Parathyroid adenoma (tissue), 2 donors: ENCODE measurements at regions not wholly inside any gene's neighbourhood (a gene's known extent, or its start where the extent isn't known, plus 50 kb on each side); places are given as distances from the start of the nearest gene placed in this dataset.

Source experiments
- H2AFZ ChIP-seq: fragments of 300-600 bp; sonication (generic); one replicate; pipeline ENCODE4 v1.7.0; 2017; ENCODE audit warnings: antibody characterized with exemption, mild to moderate bottlenecking
- H3K27ac ChIP-seq: fragments of 300-600 bp; sonication (generic); one replicate; pipeline ENCODE4 v1.7.0; 2017
- H3K27me3 ChIP-seq: fragments of 300-600 bp; sonication (generic); one replicate; pipeline ENCODE4 v1.7.0; 2017; ENCODE audit warnings: low read length; ENCODE audit not compliant: control insufficient read depth, insufficient read depth
- H3K36me3 ChIP-seq: fragments of 300-600 bp; sonication (generic); one replicate; pipeline ENCODE4 v1.7.0; 2017; ENCODE audit warnings: low read length; ENCODE audit not compliant: control insufficient read depth, insufficient read depth
- H3K4me1 ChIP-seq: fragments of 300-600 bp; sonication (generic); one replicate; pipeline ENCODE4 v1.7.0; 2017; ENCODE audit warnings: control low read depth
- H3K4me2 ChIP-seq: fragments of 300-600 bp; sonication (generic); one replicate; pipeline ENCODE4 v1.7.0; 2017; ENCODE audit warnings: low read length
- H3K4me3 ChIP-seq: fragments of 300-600 bp; sonication (generic); one replicate; pipeline ENCODE4 v1.7.0; 2017; ENCODE audit warnings: low read depth, low read length
- H3K79me2 ChIP-seq: fragments of 300-600 bp; sonication (generic); one replicate; pipeline ENCODE4 v1.7.0; 2017; ENCODE audit warnings: control low read depth
- H3K9ac ChIP-seq: fragments of 300-600 bp; sonication (generic); one replicate; pipeline ENCODE4 v1.7.0; 2017; ENCODE audit warnings: mild to moderate bottlenecking
- H3K9me3 ChIP-seq: fragments of 300-600 bp; sonication (generic); one replicate; pipeline ENCODE4 v1.7.0; 2017; ENCODE audit warnings: low read length; ENCODE audit not compliant: control insufficient read depth
- TF ChIP-seq, protein P1 (sequence below): fragments of 300-600 bp; sonication (generic); IDR thresholded peaks from one replicate; pipeline ENCODE4 v1.7.0; 2017; ENCODE audit warnings: antibody characterized with exemption, mild to moderate bottlenecking
- donor health status: primary hyperparathyroidism.

DNA sequence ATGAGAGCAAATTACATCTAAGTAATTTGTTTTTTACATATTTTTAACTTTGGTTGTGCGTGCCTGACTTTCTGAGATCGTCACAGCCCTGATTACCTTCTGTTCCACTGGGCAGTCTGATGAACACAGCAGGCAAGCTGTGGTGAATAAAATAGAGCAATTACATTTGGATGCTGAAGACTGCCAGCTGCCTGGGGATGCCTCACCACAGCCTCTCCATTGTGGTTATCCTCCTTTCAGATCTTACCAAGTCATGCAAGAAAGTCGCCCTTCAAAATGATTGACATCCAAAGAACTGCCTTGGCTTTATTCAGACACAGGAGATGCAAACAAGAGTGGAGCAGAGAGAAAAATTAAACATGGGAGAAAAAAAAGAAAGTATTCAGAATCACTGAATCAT, 456.6 kb upstream of the TMPO start:
- Histone ChIP-seq H2AFZ (no peak overlapping the region), H3K36me3 (no peaks in the 10 kb centered on the region), H3K9me3 (no peaks in the 10 kb centered on the region), H3K4me2 (no peak overlapping the region), H3K4me1 (peaks cover 2% of the 10 kb centered on the region), H3K9ac (no peak overlapping the region), H3K4me3 (no peak overlapping the region), H3K79me2 (no peaks in the 10 kb centered on the region), H3K27ac (no peak overlapping the region), H3K27me3 (no peaks in the 10 kb centered on the region)
- TF ChIP-seq, protein P1, sequence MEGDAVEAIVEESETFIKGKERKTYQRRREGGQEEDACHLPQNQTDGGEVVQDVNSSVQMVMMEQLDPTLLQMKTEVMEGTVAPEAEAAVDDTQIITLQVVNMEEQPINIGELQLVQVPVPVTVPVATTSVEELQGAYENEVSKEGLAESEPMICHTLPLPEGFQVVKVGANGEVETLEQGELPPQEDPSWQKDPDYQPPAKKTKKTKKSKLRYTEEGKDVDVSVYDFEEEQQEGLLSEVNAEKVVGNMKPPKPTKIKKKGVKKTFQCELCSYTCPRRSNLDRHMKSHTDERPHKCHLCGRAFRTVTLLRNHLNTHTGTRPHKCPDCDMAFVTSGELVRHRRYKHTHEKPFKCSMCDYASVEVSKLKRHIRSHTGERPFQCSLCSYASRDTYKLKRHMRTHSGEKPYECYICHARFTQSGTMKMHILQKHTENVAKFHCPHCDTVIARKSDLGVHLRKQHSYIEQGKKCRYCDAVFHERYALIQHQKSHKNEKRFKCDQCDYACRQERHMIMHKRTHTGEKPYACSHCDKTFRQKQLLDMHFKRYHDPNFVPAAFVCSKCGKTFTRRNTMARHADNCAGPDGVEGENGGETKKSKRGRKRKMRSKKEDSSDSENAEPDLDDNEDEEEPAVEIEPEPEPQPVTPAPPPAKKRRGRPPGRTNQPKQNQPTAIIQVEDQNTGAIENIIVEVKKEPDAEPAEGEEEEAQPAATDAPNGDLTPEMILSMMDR = no peak

DNA sequence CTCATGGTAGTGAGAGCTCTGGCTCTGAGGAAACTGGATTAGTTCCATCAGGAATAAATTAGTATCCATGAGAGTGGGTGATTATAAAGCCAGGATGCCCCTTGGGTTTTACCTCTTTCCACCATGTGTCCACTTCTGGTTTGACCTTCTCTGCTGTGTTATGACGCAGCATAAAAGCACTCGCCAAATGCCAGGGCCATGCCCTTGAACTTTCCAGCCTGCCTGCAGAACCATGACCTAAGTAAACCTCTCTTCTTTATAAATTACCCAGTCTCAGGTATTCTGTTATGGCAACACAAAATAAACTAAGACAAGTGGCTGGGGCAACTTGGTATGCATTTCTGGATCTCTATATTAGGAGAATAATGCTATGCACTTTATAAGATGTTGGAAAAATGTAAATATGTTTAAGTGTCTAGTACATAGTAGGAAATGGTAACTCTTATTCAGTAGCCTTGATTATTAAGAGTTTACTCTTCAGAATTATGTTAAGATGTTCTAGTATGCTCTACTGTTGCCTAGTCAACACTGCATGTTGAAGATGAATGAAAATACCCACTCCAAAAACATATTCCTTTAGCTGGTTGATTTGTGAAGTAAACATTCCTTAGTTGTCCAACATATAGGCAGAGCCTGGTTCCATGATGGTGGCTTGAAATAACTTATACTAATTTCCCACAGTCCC, 455.6 kb upstream of the TMPO start:
- peaks cover 7% of the 10 kb centered on the region for H3K4me1 ChIP-seq
- no peak overlapping the region for H3K27ac ChIP-seq

DNA sequence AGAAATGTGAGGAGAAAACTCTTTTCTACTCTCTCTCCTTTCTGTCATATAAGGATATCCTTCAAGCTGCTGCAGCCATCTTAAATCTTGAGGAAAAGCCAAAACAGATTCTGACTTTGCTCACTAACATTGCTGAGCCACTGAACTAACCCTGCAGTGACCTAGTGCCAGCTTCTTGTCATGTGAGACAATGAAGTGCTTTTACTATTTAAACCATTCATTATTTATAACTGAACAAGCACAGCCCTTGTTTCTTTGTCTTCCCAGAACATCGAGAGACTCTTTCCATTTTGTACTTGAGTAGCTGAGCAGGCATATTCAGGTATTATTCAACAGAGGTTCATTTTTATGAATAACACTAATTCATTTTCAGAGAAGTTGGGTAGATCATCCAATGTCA, 455.0 kb upstream of the TMPO start:
- H3K36me3 ChIP-seq = no peaks in the 10 kb centered on the region
- H2AFZ ChIP-seq = no peak overlapping the region
- no peaks in the 10 kb centered on the region for H3K27me3 ChIP-seq
- no peak overlapping the region for H3K4me3 ChIP-seq
- no peaks in the 10 kb centered on the region for H3K9me3 ChIP-seq
- H3K27ac ChIP-seq = no peak overlapping the region
- H3K79me2 ChIP-seq = no peaks in the 10 kb centered on the region
- TF ChIP-seq, protein P1 = no peak
- H3K4me1 ChIP-seq = peaks cover 7% of the 10 kb centered on the region
- no peak overlapping the region for H3K9ac ChIP-seq
- no peak overlapping the region for H3K4me2 ChIP-seq

More for the DNA sequence above, 455.6 kb upstream of the TMPO start:
- Histone ChIP-seq H3K36me3 (no peaks in the 10 kb centered on the region), H2AFZ (no peak overlapping the region), H3K9me3 (no peaks in the 10 kb centered on the region), H3K79me2 (no peaks in the 10 kb centered on the region), H3K4me2 (no peak overlapping the region), H3K27me3 (no peaks in the 10 kb centered on the region), H3K9ac (no peak overlapping the region), H3K4me3 (no peak overlapping the region)
- TF ChIP-seq, protein P1 = no peak

DNA sequence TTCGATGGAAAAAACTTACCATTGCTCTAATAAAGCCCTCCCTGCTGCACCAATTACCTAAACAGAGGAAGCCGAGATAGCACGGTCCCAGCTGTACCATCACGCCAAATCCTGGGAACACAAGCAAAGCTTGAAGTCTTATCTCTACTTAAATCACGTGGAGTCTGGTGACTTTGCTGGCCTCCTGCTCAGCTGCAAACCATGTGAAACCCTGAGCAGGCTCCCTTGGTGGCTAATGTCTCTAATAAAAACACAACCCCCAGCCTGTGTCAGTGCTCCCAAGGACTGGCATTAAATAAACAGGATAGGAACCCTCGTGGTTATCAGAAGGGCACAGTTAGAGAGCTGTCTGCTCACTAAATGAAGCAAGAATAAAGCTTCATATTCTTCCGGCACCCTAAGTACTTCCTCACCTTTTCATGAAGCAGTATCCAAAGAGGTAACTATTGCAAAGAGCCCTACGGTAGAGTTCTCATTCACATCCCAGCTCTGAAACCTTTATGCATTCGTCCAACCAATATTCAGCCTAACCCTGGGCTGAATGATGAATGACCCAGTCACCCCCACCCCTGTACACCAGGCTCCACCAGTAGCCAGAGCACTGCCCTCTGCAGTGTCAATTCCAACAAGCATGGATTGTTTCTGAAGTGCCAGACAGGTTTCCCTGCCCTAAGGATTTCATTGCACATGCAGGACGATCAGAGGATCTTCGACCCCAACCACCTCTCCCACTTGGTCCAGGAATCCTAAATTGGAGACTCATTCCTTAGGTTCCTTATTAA, 452.7 kb upstream of the TMPO start:
- TF ChIP-seq, protein P1 = no peak
- no peaks in the 10 kb centered on the region for H3K27me3 ChIP-seq
- peak overlapping the region; percentile 49 for H2AFZ ChIP-seq
- H3K9me3 ChIP-seq = no peaks in the 10 kb centered on the region
- H3K9ac ChIP-seq = no peak overlapping the region
- no peak overlapping the region for H3K4me3 ChIP-seq
- no peak overlapping the region for H3K4me2 ChIP-seq
- H3K27ac ChIP-seq = no peak overlapping the region
- no peaks in the 10 kb centered on the region for H3K79me2 ChIP-seq
- peaks cover 7% of the 10 kb centered on the region for H3K4me1 ChIP-seq
- H3K36me3 ChIP-seq = no peaks in the 10 kb centered on the region
